Amniotic stem cell (primary cell): ENCODE measurements at regions not wholly inside any gene's neighbourhood (a gene's known extent, or its start where the extent isn't known, plus 50 kb on each side); places are given as distances from the start of the nearest gene placed in this dataset.

Experiments
- DNase-seq: peaks from one replicate; lab custom pipeline; 2025; lab: John Stamatoyannopoulos, UW

DNA sequence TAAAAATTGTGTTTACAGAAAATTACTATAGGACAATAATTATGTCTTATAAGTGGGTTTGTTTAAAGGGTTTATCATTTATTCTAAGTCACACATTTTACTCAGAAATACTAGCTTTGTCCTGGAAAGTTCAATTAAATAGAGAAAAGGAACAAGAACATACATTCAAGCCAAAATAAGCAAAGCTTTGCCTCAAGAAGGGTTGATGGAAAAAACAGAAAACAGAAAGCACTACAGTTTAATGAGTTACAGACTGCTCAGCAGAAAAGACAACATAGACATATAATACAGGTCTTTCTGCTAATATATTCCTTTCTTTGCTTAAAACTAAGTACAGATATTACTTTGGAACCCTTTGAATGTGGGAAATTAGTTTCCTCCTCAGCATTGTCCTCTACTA is 703.0 kb upstream of the LRFN5 start:
- no peak for DNase-seq

DNA sequence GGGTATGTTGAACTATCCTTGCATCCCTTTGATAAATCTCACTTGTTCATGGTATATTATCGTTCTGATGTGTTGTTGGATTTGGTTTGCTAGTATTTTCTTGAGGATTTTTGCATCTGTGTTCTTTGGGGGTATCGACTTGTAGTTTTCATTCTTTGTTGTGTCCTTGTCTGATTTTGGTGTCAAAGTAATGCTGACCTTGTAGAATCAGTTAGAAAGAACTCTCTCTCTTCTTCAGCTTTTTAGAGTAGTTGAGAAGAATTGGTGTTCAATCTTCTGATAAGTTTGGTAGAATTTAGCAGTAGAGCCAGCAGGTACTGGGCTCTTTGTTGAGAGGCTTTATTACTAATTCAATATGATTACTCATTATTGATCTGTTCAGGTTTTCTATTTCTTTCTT is 707.2 kb upstream of the LRFN5 start:
- DNase-seq: no peak

DNA sequence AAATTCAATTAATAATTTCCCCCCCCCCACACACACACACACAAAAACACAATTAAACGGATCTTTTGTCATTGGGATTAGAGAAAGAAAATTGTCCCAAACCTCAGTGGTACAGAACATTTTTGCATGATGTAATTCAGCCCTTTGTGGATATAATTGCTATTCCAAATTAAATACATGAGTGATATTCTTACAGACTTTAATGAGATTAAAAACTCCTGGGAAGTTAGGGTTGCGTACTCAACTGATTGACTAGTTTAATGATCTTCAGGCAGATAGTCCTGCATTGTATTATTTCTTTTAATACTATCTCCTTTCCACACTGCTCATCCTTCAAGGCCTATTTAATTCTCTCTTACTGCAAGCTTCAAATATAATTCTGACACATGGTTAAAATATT is 711.8 kb upstream of the LRFN5 start:
- DNase-seq: no peak

GRCh38 chr14:40889126-40889525 is 717.5 kb upstream of the LRFN5 start:
- no peak for DNase-seq

DNA sequence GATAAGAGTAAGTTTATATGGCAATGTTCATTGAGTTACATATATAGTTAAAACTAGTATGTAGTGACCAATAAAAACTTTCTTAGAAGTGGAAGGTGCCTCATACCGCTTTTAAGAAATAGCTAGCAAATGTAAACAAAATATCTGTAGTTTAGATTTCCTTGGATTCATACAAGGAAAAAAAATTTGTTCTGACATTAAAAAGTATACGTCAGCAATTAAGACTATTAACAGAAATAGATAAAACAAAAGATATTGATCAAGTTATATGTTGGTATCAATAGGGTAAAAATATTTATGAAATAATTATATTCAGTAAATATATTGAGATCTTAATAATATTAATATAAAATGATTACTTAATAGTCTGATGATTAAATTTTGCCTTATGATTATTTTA is 718.8 kb upstream of the LRFN5 start:
- DNase-seq: no peak

DNA sequence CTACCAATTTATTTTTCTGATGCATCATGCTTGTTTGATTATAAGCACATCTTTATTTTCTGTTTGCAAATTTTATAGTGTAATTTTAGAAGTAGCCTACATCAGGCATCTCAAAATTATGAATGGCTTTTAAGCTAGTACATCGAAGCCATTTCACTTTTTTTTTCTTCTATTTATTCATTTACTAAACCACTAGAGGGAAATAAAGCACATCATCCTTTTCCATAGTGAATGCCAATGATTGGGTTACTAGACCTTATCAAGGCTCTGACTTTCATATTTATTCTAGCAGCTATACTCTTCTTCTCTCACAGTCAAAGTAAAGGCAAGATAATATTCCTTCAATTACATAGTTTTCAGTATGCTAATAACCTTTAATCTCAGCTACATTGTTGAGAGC is 736.4 kb upstream of the LRFN5 start:
- no peak for DNase-seq

- DNase-seq: no peak
Observed at GRCh38 chr14:40859055-40859454, 747.6 kb upstream of the LRFN5 start.

DNA sequence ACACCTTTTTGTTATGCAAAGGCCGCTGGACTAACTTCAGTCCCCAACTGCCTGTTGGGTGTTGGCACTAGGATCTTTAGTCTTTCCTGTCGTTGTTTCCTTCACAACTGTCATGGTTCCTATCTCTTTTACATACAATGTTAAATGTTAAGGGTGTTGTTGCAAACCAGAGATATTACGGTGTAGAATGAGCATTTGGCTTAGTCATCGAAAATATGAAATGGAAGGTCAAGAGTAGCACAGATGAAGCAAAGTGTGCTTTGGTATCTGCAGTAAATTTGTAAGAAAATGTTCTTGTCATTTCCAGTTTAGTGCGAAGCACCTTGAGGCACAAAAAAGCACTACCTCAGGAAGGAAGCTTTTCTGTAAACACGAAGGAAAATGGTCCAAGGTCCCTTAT is 751.3 kb upstream of the LRFN5 start:
- no peak for DNase-seq

GRCh38 chr14:40850191-40850590 is 756.5 kb upstream of the LRFN5 start:
- no peak for DNase-seq

GRCh38 chr14:40847480-40847879 is 759.2 kb upstream of the LRFN5 start:
- DNase-seq: no peak

GRCh38 chr14:40842816-40843215 is 763.9 kb upstream of the LRFN5 start:
- no peak for DNase-seq

- no peak for DNase-seq
Observed at GRCh38 chr14:40841886-40842285, 764.8 kb upstream of the LRFN5 start.

GRCh38 chr14:40838601-40839000 is 768.1 kb upstream of the LRFN5 start:
- DNase-seq: no peak

GRCh38 chr14:40806471-40806870 is 800.2 kb upstream of the LRFN5 start:
- no peak for DNase-seq

DNA sequence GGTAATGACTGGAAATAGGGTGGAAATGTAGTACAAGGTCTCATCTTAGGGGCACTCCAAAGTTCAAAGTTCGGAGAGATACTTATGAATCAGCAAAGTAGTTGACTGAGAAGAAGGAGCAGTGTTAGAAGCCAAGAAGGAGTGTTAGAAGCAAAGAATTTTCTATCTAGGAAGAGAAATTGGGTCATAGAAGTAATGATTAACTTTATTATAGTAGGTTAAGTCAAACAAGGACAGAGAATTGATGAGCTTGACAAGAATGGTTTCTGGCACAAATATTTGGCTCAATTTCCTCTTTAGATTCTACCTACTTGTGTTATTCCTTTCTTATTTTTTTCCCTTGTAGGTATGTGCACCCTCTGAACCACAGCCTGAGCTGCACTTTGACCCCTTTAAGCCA is 810.5 kb upstream of the LRFN5 start:
- DNase-seq: no peak

GRCh38 chr14:40784860-40785259 is 821.8 kb upstream of the LRFN5 start:
- DNase-seq: no peak

DNA sequence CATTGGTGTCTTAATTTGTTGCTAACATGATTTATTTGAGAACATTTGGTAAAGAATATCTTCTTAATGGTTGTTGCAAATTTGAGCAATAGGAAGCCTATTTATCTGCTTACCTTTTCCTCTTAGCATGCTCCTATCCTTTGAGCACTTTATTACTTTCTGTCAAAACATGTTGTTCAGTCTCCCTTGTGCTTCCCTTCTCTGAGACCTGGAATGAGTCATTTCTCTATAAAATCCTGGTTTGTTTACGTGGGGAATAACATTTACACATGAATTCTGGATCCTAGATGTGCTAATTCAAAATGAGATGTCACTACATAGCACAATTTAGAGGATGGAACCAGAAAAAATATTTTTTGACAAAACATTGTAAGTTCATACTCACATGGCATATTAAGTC is 844.0 kb upstream of the LRFN5 start:
- DNase-seq: no peak

GRCh38 chr14:40762177-40762576 is 844.5 kb upstream of the LRFN5 start:
- no peak for DNase-seq

GRCh38 chr14:40760704-40761103 is 846.0 kb upstream of the LRFN5 start:
- DNase-seq: no peak

GRCh38 chr14:40758076-40758475 is 848.6 kb upstream of the LRFN5 start:
- no peak for DNase-seq

- DNase-seq: no peak
Observed at GRCh38 chr14:40757376-40757950, 849.2 kb upstream of the LRFN5 start.

DNA sequence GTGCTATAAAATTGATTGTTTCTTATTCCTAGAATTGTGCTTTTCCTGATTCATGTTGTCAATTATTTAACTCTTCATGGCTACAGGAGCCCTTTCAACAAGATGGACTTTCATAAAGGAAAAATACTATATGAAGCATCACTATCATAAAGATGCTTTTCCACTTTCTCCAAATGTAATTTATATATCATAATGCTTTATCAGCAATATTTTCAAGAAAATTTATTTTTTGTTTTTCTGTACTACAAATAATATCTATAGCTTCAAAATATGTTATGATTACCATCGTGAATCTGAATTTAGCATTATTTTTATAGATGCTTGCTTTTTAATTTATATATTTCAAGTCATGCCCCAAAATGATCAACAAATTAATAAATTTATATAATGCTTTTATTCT is 873.5 kb upstream of the LRFN5 start:
- no peak for DNase-seq

DNA sequence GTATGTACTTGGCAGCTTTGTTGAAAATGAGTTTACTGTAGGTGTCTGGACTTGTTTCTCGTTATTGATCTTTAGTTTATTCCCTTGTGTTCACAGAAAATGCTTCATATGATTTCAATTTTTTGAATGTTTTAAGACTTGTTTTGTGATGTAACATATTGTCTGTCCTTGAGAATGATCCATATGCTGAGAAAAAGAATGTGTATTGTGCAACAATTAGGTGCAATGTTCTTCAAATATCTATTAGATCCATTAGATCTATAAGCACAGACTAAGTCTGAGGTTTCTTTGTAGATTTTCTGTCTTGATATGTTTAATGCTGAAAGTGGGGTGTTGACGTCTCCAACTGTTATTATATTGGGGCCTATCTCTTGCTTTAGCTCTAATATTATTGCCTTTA is 879.6 kb upstream of the LRFN5 start:
- DNase-seq: no peak

DNA sequence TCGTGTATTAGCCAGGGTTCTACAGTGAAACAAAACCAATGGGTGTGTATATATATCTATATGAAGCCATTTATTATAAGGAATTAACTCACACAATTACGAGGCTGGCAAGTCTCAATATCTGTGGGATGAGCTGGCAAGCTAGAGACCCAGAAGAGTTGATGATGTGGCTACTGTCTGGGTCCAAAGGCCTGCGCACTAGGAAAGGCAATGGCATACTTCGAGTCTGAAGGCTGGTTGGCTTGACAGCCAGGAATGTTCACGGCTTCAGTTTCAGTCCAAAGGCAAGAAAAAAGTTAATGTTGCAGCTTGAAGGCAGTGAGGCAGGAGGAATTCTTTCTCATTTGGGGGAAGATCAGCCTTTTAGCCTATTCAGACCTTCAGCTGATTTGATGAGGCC is 893.3 kb upstream of the LRFN5 start:
- no peak for DNase-seq

DNA sequence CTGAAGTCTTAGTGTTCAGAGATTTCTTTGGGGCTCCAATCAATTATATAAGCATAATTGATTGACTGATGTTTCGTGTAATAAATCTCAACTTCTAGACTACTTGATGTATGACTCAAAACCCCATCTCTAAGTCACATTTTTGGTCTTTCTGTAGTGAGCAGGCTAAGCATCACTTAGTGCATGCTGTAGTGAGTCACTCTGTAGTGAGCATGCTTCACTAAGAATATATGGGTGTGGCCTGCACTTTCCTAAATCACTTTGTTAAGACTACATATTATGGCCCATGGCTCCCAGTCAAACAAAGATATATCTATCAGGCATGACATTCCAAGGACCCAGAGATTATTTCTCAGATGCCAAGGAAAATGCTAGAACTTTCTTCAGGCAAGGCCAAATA is 909.4 kb upstream of the LRFN5 start:
- no peak for DNase-seq
